ENCODE measurements at regions not wholly inside any gene's neighbourhood (a gene's known extent, or its start where the extent isn't known, plus 50 kb on each side); places are given as distances from the start of the nearest gene placed in this dataset.

- Histone ChIP-seq H3K36me3 (ENCODE audit: control insufficient read depth, insufficient read depth, low read length) (no peaks in the 10 kb centered on the region), H3K4me1 (ENCODE audit: control insufficient read depth, insufficient read depth, low read length) (no peaks in the 10 kb centered on the region), H3K4me3 (ENCODE audit: low read length) (no peak overlapping the region), H3K9ac (ENCODE audit: low read length) (no peak overlapping the region), H3K9me3 (ENCODE audit: control insufficient read depth, low read length) (no peaks in the 10 kb centered on the region), H3K27me3 (ENCODE audit: control insufficient read depth, insufficient read depth, low read length) (no peaks in the 10 kb centered on the region)
Observed at GRCh38 chr14:98288825-98289224, 983.2 kb downstream of the BCL11B start.

- no peak overlapping the region for H3K9ac ChIP-seq (ENCODE audit: low read length)
- no peaks in the 10 kb centered on the region for H3K9me3 ChIP-seq (ENCODE audit: control insufficient read depth, low read length)
- H3K36me3 ChIP-seq (ENCODE audit: control insufficient read depth, insufficient read depth, low read length): no peaks in the 10 kb centered on the region
- no peaks in the 10 kb centered on the region for H3K27me3 ChIP-seq (ENCODE audit: control insufficient read depth, insufficient read depth, low read length)
- H3K4me1 ChIP-seq (ENCODE audit: control insufficient read depth, insufficient read depth, low read length): no peaks in the 10 kb centered on the region
- no peak overlapping the region for H3K4me3 ChIP-seq (ENCODE audit: low read length)
Observed at GRCh38 chr14:98290596-98290995, 981.4 kb downstream of the BCL11B start.

GRCh38 chr14:98292191-98292590 is 979.8 kb downstream of the BCL11B start:
- Histone ChIP-seq H3K36me3 (ENCODE audit: control insufficient read depth, insufficient read depth, low read length) (no peaks in the 10 kb centered on the region), H3K27me3 (ENCODE audit: control insufficient read depth, insufficient read depth, low read length) (no peaks in the 10 kb centered on the region)

GRCh38 chr14:98293576-98293975 is 978.4 kb downstream of the BCL11B start:
- no peak overlapping the region for H3K4me3 ChIP-seq (ENCODE audit: low read length)
- no peak overlapping the region for H3K9ac ChIP-seq (ENCODE audit: low read length)
- no peaks in the 10 kb centered on the region for H3K4me1 ChIP-seq (ENCODE audit: control insufficient read depth, insufficient read depth, low read length)
- H3K27me3 ChIP-seq (ENCODE audit: control insufficient read depth, insufficient read depth, low read length): no peaks in the 10 kb centered on the region
- no peaks in the 10 kb centered on the region for H3K36me3 ChIP-seq (ENCODE audit: control insufficient read depth, insufficient read depth, low read length)
- no peaks in the 10 kb centered on the region for H3K9me3 ChIP-seq (ENCODE audit: control insufficient read depth, low read length)

More at GRCh38 chr14:98292191-98292590, 979.8 kb downstream of the BCL11B start:
- no peak overlapping the region for H3K4me3 ChIP-seq (ENCODE audit: low read length)
- H3K4me1 ChIP-seq (ENCODE audit: control insufficient read depth, insufficient read depth, low read length): no peaks in the 10 kb centered on the region
- H3K9ac ChIP-seq (ENCODE audit: low read length): no peak overlapping the region
- no peaks in the 10 kb centered on the region for H3K9me3 ChIP-seq (ENCODE audit: control insufficient read depth, low read length)

GRCh38 chr14:98296895-98297294 is 975.1 kb downstream of the BCL11B start:
- no peaks in the 10 kb centered on the region for H3K36me3 ChIP-seq (ENCODE audit: control insufficient read depth, insufficient read depth, low read length)
- no peak overlapping the region for H3K9ac ChIP-seq (ENCODE audit: low read length)
- no peaks in the 10 kb centered on the region for H3K4me1 ChIP-seq (ENCODE audit: control insufficient read depth, insufficient read depth, low read length)
- no peaks in the 10 kb centered on the region for H3K9me3 ChIP-seq (ENCODE audit: control insufficient read depth, low read length)
- H3K4me3 ChIP-seq (ENCODE audit: low read length): no peak overlapping the region
- no peaks in the 10 kb centered on the region for H3K27me3 ChIP-seq (ENCODE audit: control insufficient read depth, insufficient read depth, low read length)

- H3K9me3 ChIP-seq (ENCODE audit: control insufficient read depth, low read length): no peaks in the 10 kb centered on the region
- no peaks in the 10 kb centered on the region for H3K36me3 ChIP-seq (ENCODE audit: control insufficient read depth, insufficient read depth, low read length)
- H3K4me1 ChIP-seq (ENCODE audit: control insufficient read depth, insufficient read depth, low read length): no peaks in the 10 kb centered on the region
- no peak overlapping the region for H3K4me3 ChIP-seq (ENCODE audit: low read length)
- no peak overlapping the region for H3K9ac ChIP-seq (ENCODE audit: low read length)
- no peaks in the 10 kb centered on the region for H3K27me3 ChIP-seq (ENCODE audit: control insufficient read depth, insufficient read depth, low read length)
Observed at GRCh38 chr14:98297567-98297966, 974.4 kb downstream of the BCL11B start.

GRCh38 chr14:98298481-98299244 is 973.3 kb downstream of the BCL11B start:
- H3K36me3 ChIP-seq (ENCODE audit: control insufficient read depth, insufficient read depth, low read length): no peaks in the 10 kb centered on the region
- no peaks in the 10 kb centered on the region for H3K27me3 ChIP-seq (ENCODE audit: control insufficient read depth, insufficient read depth, low read length)
- no peak overlapping the region for H3K9ac ChIP-seq (ENCODE audit: low read length)
- no peak overlapping the region for H3K4me3 ChIP-seq (ENCODE audit: low read length)
- no peaks in the 10 kb centered on the region for H3K4me1 ChIP-seq (ENCODE audit: control insufficient read depth, insufficient read depth, low read length)
- H3K9me3 ChIP-seq (ENCODE audit: control insufficient read depth, low read length): no peaks in the 10 kb centered on the region

GRCh38 chr14:98301681-98302080 is 970.3 kb downstream of the BCL11B start:
- no peaks in the 10 kb centered on the region for H3K36me3 ChIP-seq (ENCODE audit: control insufficient read depth, insufficient read depth, low read length)
- no peaks in the 10 kb centered on the region for H3K27me3 ChIP-seq (ENCODE audit: control insufficient read depth, insufficient read depth, low read length)

GRCh38 chr14:98304574-98304973 is 967.4 kb downstream of the BCL11B start:
- Histone ChIP-seq H3K4me1 (ENCODE audit: control insufficient read depth, insufficient read depth, low read length) (no peaks in the 10 kb centered on the region), H3K27me3 (ENCODE audit: control insufficient read depth, insufficient read depth, low read length) (no peaks in the 10 kb centered on the region), H3K9me3 (ENCODE audit: control insufficient read depth, low read length) (no peaks in the 10 kb centered on the region), H3K9ac (ENCODE audit: low read length) (no peak overlapping the region), H3K4me3 (ENCODE audit: low read length) (no peak overlapping the region), H3K36me3 (ENCODE audit: control insufficient read depth, insufficient read depth, low read length) (no peaks in the 10 kb centered on the region)

More at GRCh38 chr14:98301681-98302080, 970.3 kb downstream of the BCL11B start:
- no peaks in the 10 kb centered on the region for H3K4me1 ChIP-seq (ENCODE audit: control insufficient read depth, insufficient read depth, low read length)
- no peak overlapping the region for H3K9ac ChIP-seq (ENCODE audit: low read length)
- no peak overlapping the region for H3K4me3 ChIP-seq (ENCODE audit: low read length)
- H3K9me3 ChIP-seq (ENCODE audit: control insufficient read depth, low read length): no peaks in the 10 kb centered on the region

- Histone ChIP-seq H3K27me3 (ENCODE audit: control insufficient read depth, insufficient read depth, low read length) (no peaks in the 10 kb centered on the region), H3K9me3 (ENCODE audit: control insufficient read depth, low read length) (no peaks in the 10 kb centered on the region), H3K4me1 (ENCODE audit: control insufficient read depth, insufficient read depth, low read length) (no peaks in the 10 kb centered on the region)
Observed at GRCh38 chr14:98309591-98309990, 962.4 kb downstream of the BCL11B start.

GRCh38 chr14:98312006-98312405 is 960.0 kb downstream of the BCL11B start:
- Histone ChIP-seq H3K9me3 (ENCODE audit: control insufficient read depth, low read length) (no peaks in the 10 kb centered on the region), H3K4me3 (ENCODE audit: low read length) (no peak overlapping the region), H3K27me3 (ENCODE audit: control insufficient read depth, insufficient read depth, low read length) (no peaks in the 10 kb centered on the region), H3K9ac (ENCODE audit: low read length) (no peak overlapping the region), H3K36me3 (ENCODE audit: control insufficient read depth, insufficient read depth, low read length) (no peaks in the 10 kb centered on the region), H3K4me1 (ENCODE audit: control insufficient read depth, insufficient read depth, low read length) (no peaks in the 10 kb centered on the region)

More at GRCh38 chr14:98309591-98309990, 962.4 kb downstream of the BCL11B start:
- H3K4me3 ChIP-seq (ENCODE audit: low read length): no peak overlapping the region
- H3K9ac ChIP-seq (ENCODE audit: low read length): no peak overlapping the region
- H3K36me3 ChIP-seq (ENCODE audit: control insufficient read depth, insufficient read depth, low read length): no peaks in the 10 kb centered on the region

GRCh38 chr14:98321841-98322240 is 950.2 kb downstream of the BCL11B start:
- Histone ChIP-seq H3K9me3 (ENCODE audit: control insufficient read depth, low read length) (no peaks in the 10 kb centered on the region), H3K4me1 (ENCODE audit: control insufficient read depth, insufficient read depth, low read length) (no peaks in the 10 kb centered on the region), H3K9ac (ENCODE audit: low read length) (no peak overlapping the region), H3K36me3 (ENCODE audit: control insufficient read depth, insufficient read depth, low read length) (no peaks in the 10 kb centered on the region), H3K4me3 (ENCODE audit: low read length) (no peak overlapping the region), H3K27me3 (ENCODE audit: control insufficient read depth, insufficient read depth, low read length) (no peaks in the 10 kb centered on the region)

Data from mucosa of stomach (tissue), 1 donor.